Astrocyte (in vitro differentiated cells and primary cell): ENCODE measurements at regions not wholly inside any gene's neighbourhood (a gene's known extent, or its start where the extent isn't known, plus 50 kb on each side); places are given as distances from the start of the nearest gene placed in this dataset.

Source experiments
- DNase-seq: peaks from one replicate; pipeline ENCODE4 v3.0.0-alpha.2; 2010; ENCODE audit warnings: low read depth
- FAIRE-seq: peaks from 2 replicates; lab custom pipeline; 2011; peaks lifted over from hg19 to GRCh38; lab: Jason Lieb, UNC
- H2AFZ ChIP-seq: 2 replicates; pipeline ENCODE4 v1.6.0; 2012; ENCODE audit warnings: low read depth, low read length, inconsistent platforms
- H3K27ac ChIP-seq: 2 replicates; pipeline ENCODE4 v1.5.1; 2011; ENCODE audit warnings: low read depth, low read length, inconsistent platforms
- H3K27me3 ChIP-seq: 2 replicates; pipeline ENCODE4 v1.6.0; 2011; ENCODE audit warnings: low read length, inconsistent platforms; ENCODE audit not compliant: insufficient read depth
- H3K36me3 ChIP-seq: 2 replicates; pipeline ENCODE4 v1.5.1; 2011; ENCODE audit warnings: low read length, inconsistent platforms; ENCODE audit not compliant: insufficient read depth
- H3K4me1 ChIP-seq: 2 replicates; pipeline ENCODE4 v1.5.1; 2011; ENCODE audit warnings: low read length, inconsistent platforms; ENCODE audit not compliant: insufficient read depth
- H3K4me2 ChIP-seq: 2 replicates; pipeline ENCODE4 v1.6.0; 2012; ENCODE audit warnings: low read length, inconsistent platforms
- H3K4me3 ChIP-seq: 2 replicates; pipeline ENCODE4 v1.5.1; 2011; ENCODE audit warnings: low read depth, mild to moderate bottlenecking, low read length, inconsistent platforms; ENCODE audit not compliant: insufficient read depth
- H3K79me2 ChIP-seq: 2 replicates; pipeline ENCODE4 v1.6.0; 2012; ENCODE audit warnings: mild to moderate bottlenecking, low read length, inconsistent platforms; ENCODE audit not compliant: insufficient read depth
- H3K9ac ChIP-seq: 2 replicates; pipeline ENCODE4 v1.6.0; 2012; ENCODE audit warnings: mild to moderate bottlenecking, low read length, inconsistent platforms
- H3K9me3 ChIP-seq: 2 replicates; pipeline ENCODE4 v1.5.1; 2012; ENCODE audit warnings: low read depth, mild to moderate bottlenecking, low read length, inconsistent platforms; ENCODE audit not compliant: insufficient read depth
- H4K20me1 ChIP-seq: 2 replicates; pipeline ENCODE4 v1.6.0; 2012; ENCODE audit warnings: low read length, inconsistent platforms; ENCODE audit not compliant: insufficient read depth
- H3K27ac Mint-ChIP-seq: one replicate; pipeline ENCODE4 v1.8.0; 2021; ENCODE audit warnings: mild to moderate bottlenecking, mixed read lengths; ENCODE audit not compliant: unreplicated experiment
- H3K27me3 Mint-ChIP-seq: one replicate; pipeline ENCODE4 v1.8.0; 2021; ENCODE audit warnings: low read depth, mixed read lengths; ENCODE audit not compliant: unreplicated experiment
- H3K36me3 Mint-ChIP-seq: one replicate; pipeline ENCODE4 v1.8.0; 2021; ENCODE audit warnings: low read depth, mixed read lengths; ENCODE audit not compliant: unreplicated experiment
- H3K4me1 Mint-ChIP-seq: one replicate; pipeline ENCODE4 v1.8.0; 2021; ENCODE audit warnings: low read depth, mixed read lengths; ENCODE audit not compliant: unreplicated experiment
- H3K4me3 Mint-ChIP-seq: one replicate; pipeline ENCODE4 v1.8.0; 2021; ENCODE audit warnings: mild to moderate bottlenecking, moderate library complexity, mixed read lengths; ENCODE audit not compliant: unreplicated experiment
- H3K9me3 Mint-ChIP-seq: one replicate; pipeline ENCODE4 v1.8.0; 2021; ENCODE audit warnings: mild to moderate bottlenecking, mixed read lengths; ENCODE audit not compliant: unreplicated experiment
- EZH2 ChIP-seq: IDR thresholded peaks from 2 replicates; pipeline ENCODE4 v1.6.1; 2012; ENCODE audit warnings: mild to moderate bottlenecking, low read length, inconsistent platforms; ENCODE audit not compliant: insufficient read depth
- TF ChIP-seq, protein P1 (sequence below): IDR thresholded peaks from 2 replicates; pipeline ENCODE4 v1.5.1; 2011; ENCODE audit warnings: low read depth, mild to moderate bottlenecking, inconsistent platforms, low read length, moderate library complexity; ENCODE audit not compliant: insufficient read depth

DNA sequence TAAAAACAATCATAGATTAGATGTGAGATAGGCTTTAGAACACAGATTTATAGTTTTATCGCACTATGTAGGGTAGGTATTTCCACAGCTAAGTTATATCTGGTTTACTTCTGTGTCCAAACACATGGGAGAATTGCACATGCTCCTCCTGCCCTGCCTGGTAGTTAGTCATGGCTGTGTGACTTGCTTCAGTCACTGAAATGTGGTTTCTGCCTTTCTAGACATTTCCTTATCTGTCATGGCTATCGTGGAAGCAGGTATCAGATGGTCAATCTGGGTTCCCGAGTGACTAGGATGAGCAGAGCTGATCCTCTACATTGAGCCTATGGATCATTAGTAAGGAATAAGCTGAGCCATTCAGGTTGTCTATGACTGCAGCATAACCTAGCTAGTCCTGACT lies 117.8 kb upstream of the GMDS start:
- Mint-ChIP-seq H3K4me1 (no peaks in the 10 kb centered on the region), H3K4me3 (no peak overlapping the region), H3K27me3 (peaks cover 3% of the 10 kb centered on the region), H3K9me3 (peaks cover 4% of the 10 kb centered on the region), H3K27ac (no peak overlapping the region), H3K36me3 (no peaks in the 10 kb centered on the region)
- Histone ChIP-seq H3K4me3 (no peak overlapping the region), H3K4me2 (no peak overlapping the region), H2AFZ (no peak overlapping the region), H3K9me3 (no peaks in the 10 kb centered on the region), H3K36me3 (no peaks in the 10 kb centered on the region), H4K20me1 (no peaks in the 10 kb centered on the region), H3K79me2 (no peaks in the 10 kb centered on the region), H3K27ac (no peak overlapping the region), H3K9ac (no peak overlapping the region), H3K4me1 (no peaks in the 10 kb centered on the region), H3K27me3 (peaks cover 3% of the 10 kb centered on the region)
- FAIRE-seq (no peak), DNase-seq (no peak)
- TF ChIP-seq, protein P1, sequence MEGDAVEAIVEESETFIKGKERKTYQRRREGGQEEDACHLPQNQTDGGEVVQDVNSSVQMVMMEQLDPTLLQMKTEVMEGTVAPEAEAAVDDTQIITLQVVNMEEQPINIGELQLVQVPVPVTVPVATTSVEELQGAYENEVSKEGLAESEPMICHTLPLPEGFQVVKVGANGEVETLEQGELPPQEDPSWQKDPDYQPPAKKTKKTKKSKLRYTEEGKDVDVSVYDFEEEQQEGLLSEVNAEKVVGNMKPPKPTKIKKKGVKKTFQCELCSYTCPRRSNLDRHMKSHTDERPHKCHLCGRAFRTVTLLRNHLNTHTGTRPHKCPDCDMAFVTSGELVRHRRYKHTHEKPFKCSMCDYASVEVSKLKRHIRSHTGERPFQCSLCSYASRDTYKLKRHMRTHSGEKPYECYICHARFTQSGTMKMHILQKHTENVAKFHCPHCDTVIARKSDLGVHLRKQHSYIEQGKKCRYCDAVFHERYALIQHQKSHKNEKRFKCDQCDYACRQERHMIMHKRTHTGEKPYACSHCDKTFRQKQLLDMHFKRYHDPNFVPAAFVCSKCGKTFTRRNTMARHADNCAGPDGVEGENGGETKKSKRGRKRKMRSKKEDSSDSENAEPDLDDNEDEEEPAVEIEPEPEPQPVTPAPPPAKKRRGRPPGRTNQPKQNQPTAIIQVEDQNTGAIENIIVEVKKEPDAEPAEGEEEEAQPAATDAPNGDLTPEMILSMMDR = no peak
- TF ChIP-seq EZH2 = no peak

DNA sequence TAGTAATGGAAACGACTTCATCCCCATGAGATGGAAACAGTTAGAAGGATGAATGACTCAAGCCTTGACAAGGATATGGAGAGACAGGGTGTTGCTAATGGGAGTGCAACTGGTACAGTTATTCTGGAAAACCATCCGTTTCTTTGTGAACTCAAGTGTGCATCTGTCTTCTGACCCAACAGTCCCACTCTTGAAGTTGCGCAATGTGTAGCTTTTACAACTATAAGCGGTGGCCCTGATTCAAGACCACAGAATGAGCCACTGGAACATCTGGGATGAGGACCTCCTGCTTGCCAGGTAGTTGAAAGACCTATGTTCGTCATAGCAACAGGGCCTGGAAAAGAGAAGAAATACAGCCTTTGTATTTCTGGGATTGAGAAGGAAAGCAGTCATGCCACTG lies 115.8 kb upstream of the GMDS start:
- DNase-seq (no peak), FAIRE-seq (no peak)
- Histone ChIP-seq H2AFZ (no peak overlapping the region), H3K9me3 (no peaks in the 10 kb centered on the region), H3K27ac (no peak overlapping the region), H4K20me1 (no peaks in the 10 kb centered on the region), H3K9ac (no peak overlapping the region), H3K4me1 (no peaks in the 10 kb centered on the region), H3K4me3 (no peak overlapping the region), H3K27me3 (peaks cover 3% of the 10 kb centered on the region), H3K4me2 (no peak overlapping the region), H3K36me3 (no peaks in the 10 kb centered on the region), H3K79me2 (no peaks in the 10 kb centered on the region)
- peaks cover 4% of the 10 kb centered on the region for H3K9me3 Mint-ChIP-seq
- H3K27ac Mint-ChIP-seq = no peak overlapping the region
- H3K4me3 Mint-ChIP-seq = no peak overlapping the region
- no peaks in the 10 kb centered on the region for H3K36me3 Mint-ChIP-seq
- H3K4me1 Mint-ChIP-seq = no peaks in the 10 kb centered on the region
- H3K27me3 Mint-ChIP-seq = peaks cover 3% of the 10 kb centered on the region
- TF ChIP-seq EZH2 = no peak
- TF ChIP-seq, protein P1 = no peak

DNA sequence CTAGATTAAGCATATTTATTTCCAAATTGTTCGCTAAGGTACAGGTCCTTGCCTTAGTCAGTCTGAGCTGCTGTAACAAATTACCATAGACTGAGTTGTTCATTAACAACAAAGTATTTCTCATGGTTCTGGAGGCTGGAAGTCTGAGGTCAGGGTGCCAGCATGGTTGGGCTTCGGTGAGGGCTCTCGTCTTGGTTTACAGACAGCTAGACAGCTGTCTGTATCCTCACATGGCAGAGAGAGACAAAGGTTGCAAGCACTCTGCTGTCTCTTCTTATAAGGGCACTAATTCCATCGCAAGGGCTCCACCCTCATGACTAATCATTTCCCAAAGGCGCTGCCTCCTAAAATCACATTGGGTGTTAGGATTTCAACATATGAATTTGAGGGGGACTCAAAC lies 115.3 kb upstream of the GMDS start:
- Mint-ChIP-seq H3K4me3 (no peak overlapping the region), H3K36me3 (no peaks in the 10 kb centered on the region), H3K9me3 (peaks cover 4% of the 10 kb centered on the region), H3K27ac (no peak overlapping the region), H3K4me1 (no peaks in the 10 kb centered on the region), H3K27me3 (peaks cover 3% of the 10 kb centered on the region)
- Histone ChIP-seq H3K36me3 (no peaks in the 10 kb centered on the region), H3K79me2 (no peaks in the 10 kb centered on the region), H3K4me3 (no peak overlapping the region), H3K27ac (no peak overlapping the region), H4K20me1 (no peaks in the 10 kb centered on the region), H3K4me2 (no peak overlapping the region), H3K9ac (no peak overlapping the region), H3K27me3 (peaks cover 3% of the 10 kb centered on the region), H3K4me1 (no peaks in the 10 kb centered on the region), H2AFZ (no peak overlapping the region), H3K9me3 (no peaks in the 10 kb centered on the region)
- DNase-seq (no peak), FAIRE-seq (no peak)
- TF ChIP-seq, protein P1 = no peak
- TF ChIP-seq EZH2 = no peak
